Activated T-helper 1 cell treated with anti-CD3 and anti-CD28 coated beads, Interleukin-12 subunit alpha, Interleukin-12 subunit beta, Interleukin-2, Interleukin-4 antibody, amounts not matched to agents 30 ng/mL and 10 ng/mL and 1 ng/mL, durations not matched to agents 14 hours and 24 hours and 36 hours (primary cell): ENCODE measurements at regions not wholly inside any gene's neighbourhood (a gene's known extent, or its start where the extent isn't known, plus 50 kb on each side); places are given as distances from the start of the nearest gene placed in this dataset.

Experiments
- DNase-seq: peaks from one replicate; pipeline ENCODE4 v3.0.0; 2021; ENCODE audit warnings: low spot score
- H3K27ac Mint-ChIP-seq: one replicate; pipeline ENCODE4 v1.8.0; 2021; ENCODE audit warnings: mild to moderate bottlenecking, mixed read lengths
- H3K27me3 Mint-ChIP-seq: one replicate; pipeline ENCODE4 v1.8.0; 2022; ENCODE audit warnings: mild to moderate bottlenecking, moderate library complexity, mixed read lengths; ENCODE audit not compliant: insufficient read depth
- H3K36me3 Mint-ChIP-seq: one replicate; pipeline ENCODE4 v1.8.0; 2021; ENCODE audit warnings: low read depth, mixed read lengths
- H3K4me1 Mint-ChIP-seq: one replicate; pipeline ENCODE4 v1.8.0; 2021; ENCODE audit warnings: low read depth, mixed read lengths
- H3K4me3 Mint-ChIP-seq: one replicate; pipeline ENCODE4 v1.8.0; 2021; ENCODE audit warnings: mild to moderate bottlenecking, moderate library complexity, mixed read lengths
- H3K9me3 Mint-ChIP-seq: one replicate; pipeline ENCODE4 v1.8.0; 2021; ENCODE audit warnings: mixed read lengths
- intact Hi-C: fragments of 100-400 bp; cut with micrococcal nuclease; formaldehyde crosslinking; loops from one replicate; pipeline ENCODE4 v1.15.1; 2024

DNA sequence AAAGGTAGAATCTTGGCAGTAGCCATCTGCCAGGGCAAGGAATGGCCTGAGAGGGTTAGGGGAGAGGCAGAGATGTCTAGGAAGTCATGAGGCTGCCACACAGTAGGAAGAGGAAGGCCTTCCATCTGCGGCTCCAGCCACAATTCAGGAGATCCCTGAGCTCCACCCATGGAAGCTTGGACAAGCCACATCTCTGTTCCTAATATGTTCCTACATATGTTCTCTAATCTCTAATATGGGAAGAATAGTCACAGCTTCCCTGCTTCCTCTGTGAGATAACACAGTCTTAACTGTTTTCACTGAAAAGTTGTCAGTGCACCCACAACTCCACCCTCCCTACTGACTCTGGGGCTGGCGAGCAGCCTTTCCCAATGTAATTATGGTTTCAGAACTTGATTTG is 109.5 kb downstream of the CDC7 start:
- no peak overlapping the region for H3K27ac Mint-ChIP-seq
- H3K4me3 Mint-ChIP-seq = no peak overlapping the region
- DNase-seq = no peak
- peaks cover 8% of the 10 kb centered on the region for H3K9me3 Mint-ChIP-seq
- no peaks in the 10 kb centered on the region for H3K27me3 Mint-ChIP-seq
- H3K36me3 Mint-ChIP-seq = peaks cover 3% of the 10 kb centered on the region
- peaks cover 12% of the 10 kb centered on the region for H3K4me1 Mint-ChIP-seq
- intact Hi-C loops = no loop called here

DNA sequence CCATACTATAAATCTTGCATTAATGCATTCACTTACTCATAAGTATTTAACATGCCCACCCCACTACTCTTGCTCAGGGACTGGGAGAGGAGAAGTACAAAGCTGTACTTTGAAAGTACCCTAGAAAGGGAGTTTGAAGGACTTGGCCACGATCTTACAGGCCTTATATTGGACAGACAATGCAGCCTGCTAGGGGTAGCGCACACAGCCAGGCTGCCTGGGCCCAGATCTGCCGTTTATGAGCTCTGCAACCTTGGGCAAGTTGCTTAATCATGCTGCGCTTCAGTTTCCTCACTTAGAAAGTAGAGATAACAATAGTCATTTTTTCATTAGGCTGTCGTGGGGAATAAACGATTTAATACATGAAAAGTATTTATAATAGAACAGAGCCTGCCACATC is 110.1 kb downstream of the CDC7 start:
- Mint-ChIP-seq H3K36me3 (peaks cover 3% of the 10 kb centered on the region), H3K27ac (no peak overlapping the region), H3K27me3 (no peaks in the 10 kb centered on the region), H3K9me3 (peaks cover 8% of the 10 kb centered on the region), H3K4me3 (no peak overlapping the region), H3K4me1 (peaks cover 12% of the 10 kb centered on the region)
- intact Hi-C loops = no loop called here
- no peak for DNase-seq

DNA sequence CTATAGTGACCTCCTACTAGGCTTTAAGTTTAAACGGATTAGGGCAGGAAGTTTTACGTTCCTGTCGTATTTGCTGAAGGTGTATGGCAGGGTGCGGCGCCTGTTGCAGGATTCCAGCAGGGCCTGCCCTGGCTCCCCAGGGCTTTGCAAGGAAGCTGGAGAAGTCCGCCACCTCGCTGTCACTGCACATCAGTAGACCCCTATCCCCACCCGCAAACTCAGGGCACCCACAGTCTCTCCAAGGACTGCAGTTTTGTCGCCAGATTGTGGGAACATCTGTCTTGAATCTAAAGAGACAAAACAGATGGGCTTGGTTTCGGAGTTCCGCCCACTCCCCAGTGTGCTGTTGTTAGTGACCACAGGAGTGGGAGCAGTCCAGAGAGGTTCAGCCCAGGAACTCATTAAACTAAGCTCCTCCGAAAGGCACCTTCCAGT is 110.8 kb downstream of the CDC7 start:
- Mint-ChIP-seq H3K27me3 (no peaks in the 10 kb centered on the region), H3K27ac (no peak overlapping the region), H3K9me3 (peaks cover 8% of the 10 kb centered on the region), H3K4me3 (no peak overlapping the region), H3K4me1 (peaks cover 12% of the 10 kb centered on the region), H3K36me3 (peaks cover 3% of the 10 kb centered on the region)
- intact Hi-C loops = no loop called here
- no peak for DNase-seq

DNA sequence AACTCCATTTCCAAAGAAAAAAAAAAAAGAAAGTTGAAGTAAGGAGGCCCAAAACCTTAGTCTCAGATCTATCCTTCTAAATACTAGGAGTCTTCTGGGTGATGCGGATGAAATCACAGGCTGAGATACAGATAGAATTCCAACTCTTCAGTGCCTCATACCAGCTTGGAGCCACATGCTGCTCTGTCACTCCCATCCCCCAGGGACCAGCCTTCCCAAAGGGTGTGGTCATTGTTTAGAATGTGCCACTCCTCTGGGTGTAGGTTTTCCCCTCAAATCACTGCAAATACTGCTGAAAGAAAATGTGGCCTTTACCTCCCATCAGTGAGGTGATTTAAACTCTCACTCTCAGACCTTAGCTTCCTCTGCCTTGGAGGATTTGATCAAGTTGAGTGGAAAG is 112.9 kb downstream of the CDC7 start:
- Mint-ChIP-seq H3K27ac (no peak overlapping the region), H3K27me3 (peaks cover 1% of the 10 kb centered on the region), H3K9me3 (no peaks in the 10 kb centered on the region), H3K4me3 (no peak overlapping the region), H3K36me3 (peaks cover 3% of the 10 kb centered on the region), H3K4me1 (peaks cover 12% of the 10 kb centered on the region)
- no peak for DNase-seq
- intact Hi-C loops = no loop called here

DNA sequence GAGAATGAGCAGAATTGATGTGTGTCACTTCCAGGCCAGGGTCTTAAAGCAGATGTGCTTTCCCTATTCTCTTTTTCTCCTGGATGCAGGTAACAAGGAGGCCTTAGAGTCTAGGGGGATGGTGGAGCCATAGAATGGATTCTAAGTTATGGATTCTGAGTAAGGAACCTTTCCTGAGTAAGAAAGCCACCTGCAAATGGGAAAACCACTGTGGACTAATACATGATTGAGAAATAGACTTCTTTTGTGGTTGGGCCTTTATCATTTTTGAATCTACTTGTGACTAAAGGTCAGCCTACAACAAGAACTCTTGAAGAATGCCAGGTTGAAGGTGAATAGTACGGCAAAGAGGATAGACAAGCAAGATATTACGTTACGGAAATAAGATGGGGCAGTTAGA is 116.1 kb downstream of the CDC7 start:
- Mint-ChIP-seq H3K4me1 (peaks cover 12% of the 10 kb centered on the region), H3K27ac (no peak overlapping the region), H3K9me3 (peaks cover 6% of the 10 kb centered on the region), H3K36me3 (no peaks in the 10 kb centered on the region), H3K4me3 (no peak overlapping the region), H3K27me3 (peaks cover 6% of the 10 kb centered on the region)
- DNase-seq = no peak
- intact Hi-C loops = no loop called here

DNA sequence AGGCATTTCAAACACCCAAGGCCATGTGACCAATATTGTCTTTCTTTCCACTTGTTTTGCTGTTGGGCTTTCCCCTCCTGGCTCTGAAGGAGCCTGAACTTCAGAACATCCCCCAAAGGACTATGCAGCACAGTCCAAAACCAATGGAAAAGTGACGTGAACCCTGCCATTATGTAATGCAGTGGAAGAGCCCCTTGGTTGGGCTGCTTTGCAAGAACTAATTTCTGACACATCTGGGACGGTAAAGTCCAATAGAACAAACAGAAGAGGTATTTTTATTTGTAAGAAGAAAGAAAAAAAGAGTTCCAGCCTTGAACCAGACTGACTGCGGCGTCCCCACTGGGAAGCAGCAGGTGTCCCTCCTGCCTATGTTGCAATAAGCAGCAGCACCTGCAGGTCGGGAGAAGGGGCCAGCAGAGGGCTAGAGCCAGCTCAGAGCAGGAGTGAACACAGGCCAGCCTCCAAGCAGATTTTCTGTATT is 116.7 kb downstream of the CDC7 start:
- intact Hi-C loops = no loop called here
- Mint-ChIP-seq H3K9me3 (peaks cover 6% of the 10 kb centered on the region), H3K4me3 (no peak overlapping the region), H3K27me3 (peaks cover 10% of the 10 kb centered on the region), H3K27ac (no peak overlapping the region), H3K36me3 (no peaks in the 10 kb centered on the region), H3K4me1 (peaks cover 12% of the 10 kb centered on the region)
- DNase-seq = no peak

DNA sequence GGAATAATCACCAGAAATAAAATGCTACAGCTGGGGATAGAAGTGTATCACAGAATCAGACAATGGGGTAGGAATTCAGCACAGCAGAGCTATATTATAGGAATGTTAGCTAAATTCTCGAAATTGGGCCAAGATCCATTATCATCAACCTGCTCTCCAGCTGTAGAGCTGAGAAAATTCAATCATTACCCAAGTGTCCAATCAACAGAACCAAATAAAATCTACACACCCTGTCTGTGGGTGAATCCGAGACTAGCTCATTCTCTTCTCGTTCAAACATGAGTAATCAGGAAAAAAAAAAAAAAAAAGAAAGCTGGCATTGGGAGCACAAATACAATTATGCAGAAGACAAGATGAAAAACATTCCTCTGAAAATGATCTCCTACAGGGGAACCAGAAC is 119.2 kb downstream of the CDC7 start:
- intact Hi-C loops = no loop called here
- Mint-ChIP-seq H3K4me3 (no peak overlapping the region), H3K27ac (no peak overlapping the region), H3K9me3 (peaks cover 14% of the 10 kb centered on the region), H3K36me3 (peaks cover 6% of the 10 kb centered on the region), H3K4me1 (no peaks in the 10 kb centered on the region), H3K27me3 (peaks cover 18% of the 10 kb centered on the region)
- DNase-seq = no peak

DNA sequence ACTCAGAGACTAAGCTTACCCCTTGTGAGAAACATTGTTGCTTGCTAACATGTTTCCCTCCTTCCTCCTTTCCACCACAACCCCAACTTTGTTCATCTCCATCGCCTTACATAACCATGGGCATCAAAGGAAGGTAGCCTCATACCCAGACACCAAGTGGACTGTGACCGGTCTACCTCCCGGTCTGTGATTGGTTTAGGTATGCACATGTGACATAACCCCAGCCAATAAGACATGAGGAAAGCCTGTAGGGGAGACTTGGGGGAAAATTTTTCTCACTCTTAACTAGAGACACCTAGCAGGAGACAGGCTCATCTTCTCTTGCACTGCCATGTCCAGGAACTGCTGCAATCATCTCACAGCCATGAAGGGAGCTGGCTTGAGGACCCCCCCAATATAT is 120.7 kb downstream of the CDC7 start:
- DNase-seq = no peak
- Mint-ChIP-seq H3K27ac (no peak overlapping the region), H3K4me1 (no peaks in the 10 kb centered on the region), H3K9me3 (peaks cover 14% of the 10 kb centered on the region), H3K36me3 (peaks cover 6% of the 10 kb centered on the region), H3K27me3 (peaks cover 18% of the 10 kb centered on the region), H3K4me3 (no peak overlapping the region)
- intact Hi-C loops = no loop called here

DNA sequence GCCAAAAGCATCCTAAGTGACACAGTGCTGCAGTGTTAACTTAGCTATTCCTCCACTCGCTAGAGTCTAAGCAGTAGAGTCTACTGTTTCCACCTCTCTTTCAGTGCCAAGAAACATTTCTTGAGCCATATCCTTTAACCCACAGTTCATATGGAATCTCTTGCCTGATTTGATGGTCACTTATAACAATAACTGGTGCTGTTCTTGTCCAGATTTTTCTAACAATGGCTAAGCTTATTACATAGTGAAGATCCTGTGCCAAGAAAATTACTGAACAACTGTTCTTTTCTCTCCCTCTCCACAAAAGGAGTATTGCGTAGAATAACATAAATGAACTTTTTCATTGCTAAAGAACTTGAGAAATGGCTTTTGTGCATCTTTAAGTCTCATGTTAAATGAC is 121.3 kb downstream of the CDC7 start:
- H3K27ac Mint-ChIP-seq = no peak overlapping the region
- no peak overlapping the region for H3K4me3 Mint-ChIP-seq
- peaks cover 18% of the 10 kb centered on the region for H3K27me3 Mint-ChIP-seq
- peaks cover 6% of the 10 kb centered on the region for H3K36me3 Mint-ChIP-seq
- no peaks in the 10 kb centered on the region for H3K4me1 Mint-ChIP-seq
- no peak for DNase-seq
- intact Hi-C loops = no loop called here
- H3K9me3 Mint-ChIP-seq = peaks cover 14% of the 10 kb centered on the region

DNA sequence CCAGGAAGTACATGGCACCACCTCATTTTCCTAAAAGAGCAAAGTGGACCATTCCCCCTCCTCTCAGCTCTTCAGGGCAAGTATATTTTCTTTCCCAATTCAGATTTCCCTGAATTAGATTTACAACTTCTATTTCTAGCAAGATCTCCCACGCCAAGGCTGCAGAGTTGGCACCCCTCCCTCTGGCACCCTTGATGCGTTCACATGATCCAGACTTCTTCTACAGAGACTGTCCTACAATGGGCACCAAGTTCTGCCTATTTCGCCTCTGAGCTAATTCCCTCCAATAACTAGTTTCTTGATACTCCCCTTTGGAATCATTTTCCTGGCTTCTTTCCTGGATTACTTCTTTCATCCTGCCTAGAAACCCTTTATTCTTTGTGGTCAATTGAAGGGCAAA is 122.0 kb downstream of the CDC7 start:
- H3K4me1 Mint-ChIP-seq = no peaks in the 10 kb centered on the region
- H3K36me3 Mint-ChIP-seq = peaks cover 6% of the 10 kb centered on the region
- H3K27me3 Mint-ChIP-seq = peaks cover 18% of the 10 kb centered on the region
- no peak overlapping the region for H3K27ac Mint-ChIP-seq
- DNase-seq = no peak
- intact Hi-C loops = no loop called here
- H3K4me3 Mint-ChIP-seq = no peak overlapping the region
- peaks cover 14% of the 10 kb centered on the region for H3K9me3 Mint-ChIP-seq

DNA sequence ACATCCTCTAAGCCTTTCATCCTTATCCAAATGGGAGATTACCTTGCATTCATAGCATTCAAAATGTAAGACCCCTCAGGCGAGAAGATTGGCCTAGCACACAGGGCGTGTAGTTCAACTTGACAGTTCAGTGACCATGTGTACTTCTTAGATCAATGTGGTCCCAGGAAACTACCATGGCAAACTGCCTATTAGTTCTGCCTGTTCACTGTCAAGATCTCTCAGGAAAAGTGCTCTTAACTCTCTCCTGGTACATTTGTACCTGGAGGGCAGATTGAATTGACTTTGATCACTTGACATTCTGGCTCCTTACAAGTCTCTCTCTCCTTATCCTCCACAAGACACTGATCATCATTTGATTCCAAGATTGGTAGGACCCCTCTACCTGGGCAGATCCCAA is 122.4 kb downstream of the CDC7 start:
- peaks cover 14% of the 10 kb centered on the region for H3K9me3 Mint-ChIP-seq
- no peak for DNase-seq
- no peak overlapping the region for H3K4me3 Mint-ChIP-seq
- H3K4me1 Mint-ChIP-seq = no peaks in the 10 kb centered on the region
- intact Hi-C loops = no loop called here
- peaks cover 6% of the 10 kb centered on the region for H3K36me3 Mint-ChIP-seq
- H3K27ac Mint-ChIP-seq = no peak overlapping the region
- peaks cover 18% of the 10 kb centered on the region for H3K27me3 Mint-ChIP-seq

DNA sequence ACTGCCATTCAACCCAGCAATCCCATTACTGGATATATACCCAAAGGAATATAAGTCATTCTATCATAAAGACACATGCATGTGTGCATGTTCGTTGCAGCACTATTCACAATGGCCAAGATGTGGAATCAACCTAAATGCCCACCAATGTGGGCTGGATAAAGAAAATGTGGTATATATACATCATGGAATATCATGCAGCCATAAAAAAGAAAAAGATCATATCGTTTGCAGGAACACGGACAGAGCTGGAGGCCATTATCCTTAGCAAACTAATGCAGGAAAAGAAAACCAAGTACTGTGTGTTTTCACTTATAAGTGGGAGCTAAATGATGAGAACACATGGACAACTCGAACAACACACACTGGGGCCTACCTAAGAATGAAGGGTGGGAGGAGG is 123.7 kb downstream of the CDC7 start:
- Mint-ChIP-seq H3K27ac (no peak overlapping the region), H3K9me3 (peaks cover 14% of the 10 kb centered on the region), H3K4me3 (no peak overlapping the region), H3K4me1 (no peaks in the 10 kb centered on the region), H3K27me3 (peaks cover 20% of the 10 kb centered on the region), H3K36me3 (peaks cover 6% of the 10 kb centered on the region)
- DNase-seq = no peak
- intact Hi-C loops = no loop called here
